ENCODE measurements at regions not wholly inside any gene's neighbourhood (a gene's known extent, or its start where the extent isn't known, plus 50 kb on each side); places are given as distances from the start of the nearest gene placed in this dataset.

DNA sequence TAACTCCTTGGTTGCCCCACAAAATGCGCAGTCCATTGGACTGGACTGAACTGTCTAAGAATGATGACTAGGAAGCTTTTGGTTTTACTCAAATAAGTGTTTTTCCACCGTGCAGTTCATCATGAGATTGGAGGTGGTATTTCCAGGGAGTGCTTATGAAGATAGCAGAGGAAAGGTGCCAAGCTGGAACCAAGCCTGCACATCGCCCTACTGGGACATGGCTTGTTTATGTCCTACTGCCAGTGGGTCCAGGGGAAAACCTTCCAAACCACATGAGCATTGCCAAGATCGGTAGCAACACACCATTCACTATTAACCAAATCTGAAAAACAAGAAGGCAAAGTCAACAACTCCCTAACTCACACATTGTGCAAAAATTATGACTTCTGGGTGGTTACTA lies 54.7 kb upstream of the DSCAM start:
- TF ChIP-seq TAF1 (IDR thresholded peaks at IDR 0.05; ENCODE audit: borderline replicate concordance, low read depth, low read length) = no peak
- TF ChIP-seq POLR2A (IDR thresholded peaks at IDR 0.05; ENCODE audit: low read depth, low read length) = no peak
- no peak for FAIRE-seq
- DNase-seq (ENCODE audit: insufficient read length) = no peak

DNA sequence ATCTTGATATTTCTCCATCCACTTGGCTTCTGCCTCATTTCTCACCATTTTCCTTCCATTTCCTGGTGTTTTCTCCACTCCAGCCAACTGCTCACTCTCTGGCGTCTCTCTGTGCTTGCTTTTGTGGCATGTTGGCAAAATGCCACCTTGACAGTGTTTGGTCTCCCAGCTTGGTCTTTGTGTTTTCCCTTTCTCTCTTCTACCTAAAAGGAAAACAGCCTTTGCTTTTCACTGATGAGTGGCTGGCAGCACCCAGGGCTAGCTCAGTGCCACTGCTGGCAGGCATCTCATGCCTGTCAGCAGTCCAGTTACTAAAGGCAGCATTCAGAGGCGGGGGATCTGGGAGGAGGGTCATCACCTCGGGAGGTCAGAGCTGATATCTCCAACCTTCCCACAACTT lies 55.3 kb upstream of the DSCAM start:
- TF ChIP-seq TAF1 (IDR thresholded peaks at IDR 0.05; ENCODE audit: borderline replicate concordance, low read depth, low read length) = no peak
- TF ChIP-seq POLR2AphosphoS5 (IDR thresholded peaks at IDR 0.05; ENCODE audit: low read depth, low read length) = no peak
- TF ChIP-seq POLR2A (IDR thresholded peaks at IDR 0.05; ENCODE audit: low read depth, low read length) = no peak
- FAIRE-seq (no peak), DNase-seq (ENCODE audit: insufficient read length) (no peak)

DNA sequence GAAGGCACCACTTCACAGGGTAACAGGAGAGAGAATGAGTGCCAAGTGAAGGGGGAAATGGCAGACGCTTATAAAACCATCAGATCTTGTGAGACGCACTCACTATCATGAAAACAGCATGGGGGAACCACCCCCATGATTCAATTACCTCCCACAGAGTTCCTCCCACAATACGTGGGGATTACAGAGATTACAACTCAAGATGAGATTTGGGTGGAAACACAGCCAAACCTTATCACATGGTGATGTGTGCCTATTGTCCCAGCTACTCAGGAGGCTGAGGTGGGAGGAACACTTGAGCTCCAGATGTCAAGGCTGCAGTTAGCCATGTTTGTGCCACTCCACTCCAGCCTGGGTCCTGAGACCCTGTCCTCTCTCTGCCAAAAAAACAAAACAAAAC lies 56.0 kb upstream of the DSCAM start:
- TF ChIP-seq POLR2AphosphoS5 (IDR thresholded peaks at IDR 0.05; ENCODE audit: low read depth, low read length) = no peak
- TF ChIP-seq POLR2A (IDR thresholded peaks at IDR 0.05; ENCODE audit: low read depth, low read length) = no peak
- TF ChIP-seq TAF1 (IDR thresholded peaks at IDR 0.05; ENCODE audit: borderline replicate concordance, low read depth, low read length) = no peak
- DNase-seq (ENCODE audit: insufficient read length) (no peak), FAIRE-seq (no peak)

DNA sequence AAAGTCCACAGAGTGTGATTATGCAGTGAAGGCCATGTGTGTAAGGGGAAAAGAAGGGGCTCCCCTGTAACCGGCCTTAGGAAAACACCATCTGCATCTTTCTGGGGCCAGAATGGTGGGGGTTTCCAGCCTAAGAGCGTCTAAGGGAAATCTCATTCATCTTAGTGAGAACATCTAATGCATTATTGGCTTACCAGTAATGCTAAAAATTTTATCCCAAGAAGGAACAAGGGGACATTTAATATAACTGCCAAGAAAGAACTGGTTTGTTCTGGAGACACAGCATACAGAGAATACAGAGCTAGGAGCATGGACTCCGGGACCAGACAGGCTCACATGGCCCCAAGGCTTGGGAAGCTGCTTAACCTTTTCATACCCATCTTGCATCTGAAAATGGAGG lies 58.3 kb upstream of the DSCAM start:
- FAIRE-seq (no peak), DNase-seq (ENCODE audit: insufficient read length) (no peak)
- TF ChIP-seq POLR2AphosphoS5 (IDR thresholded peaks at IDR 0.05; ENCODE audit: low read depth, low read length) (no peak), TAF1 (IDR thresholded peaks at IDR 0.05; ENCODE audit: borderline replicate concordance, low read depth, low read length) (no peak), POLR2A (IDR thresholded peaks at IDR 0.05; ENCODE audit: low read depth, low read length) (no peak)

DNA sequence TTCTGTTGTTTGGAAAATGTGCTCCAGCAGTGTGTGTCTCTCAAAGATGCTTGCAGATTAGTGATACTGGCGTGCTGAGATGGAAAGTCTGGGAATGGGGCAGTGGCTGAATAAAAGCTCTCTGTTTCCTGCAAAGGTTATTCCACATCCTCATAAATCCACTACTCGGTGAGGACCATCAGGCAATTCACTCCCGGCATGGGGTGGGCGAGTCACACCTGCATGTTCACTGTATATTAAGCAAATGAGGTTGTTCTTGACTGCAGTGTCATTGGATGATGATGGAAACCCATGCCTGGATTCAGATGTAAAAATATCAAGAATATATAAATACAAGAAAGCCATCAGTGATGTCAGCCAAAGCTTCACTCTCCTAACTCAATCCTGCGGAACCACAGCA lies 65.4 kb upstream of the DSCAM start:
- no peak for TF ChIP-seq POLR2A (IDR thresholded peaks at IDR 0.05; ENCODE audit: low read depth, low read length)
- no peak for TF ChIP-seq POLR2AphosphoS5 (IDR thresholded peaks at IDR 0.05; ENCODE audit: low read depth, low read length)
- TF ChIP-seq TAF1 (IDR thresholded peaks at IDR 0.05; ENCODE audit: borderline replicate concordance, low read depth, low read length) = no peak
- DNase-seq (ENCODE audit: insufficient read length) = no peak
- FAIRE-seq = no peak

DNA sequence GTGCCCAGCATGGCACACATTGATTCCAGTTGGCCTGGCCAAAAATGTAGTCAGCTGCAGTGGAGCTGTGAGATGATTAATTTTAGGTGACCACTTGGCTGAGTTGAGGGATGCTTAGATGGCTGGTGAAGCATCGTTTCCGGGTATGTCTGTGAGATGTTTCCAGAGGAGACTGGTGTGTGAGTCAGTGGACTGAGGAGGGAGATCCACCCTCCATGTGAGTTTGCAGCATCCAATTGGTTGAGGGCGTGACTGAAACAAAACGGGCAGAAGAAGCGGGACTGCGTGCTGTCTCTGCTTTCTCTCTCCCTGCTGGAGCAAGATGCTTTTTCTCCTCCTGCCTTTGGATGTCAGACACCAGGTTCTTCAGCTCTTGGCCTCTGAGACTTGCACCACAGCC lies 68.2 kb upstream of the DSCAM start:
- DNase-seq (ENCODE audit: insufficient read length) (no peak), FAIRE-seq (no peak)
- TF ChIP-seq POLR2A (IDR thresholded peaks at IDR 0.05; ENCODE audit: low read depth, low read length) (no peak), POLR2AphosphoS5 (IDR thresholded peaks at IDR 0.05; ENCODE audit: low read depth, low read length) (no peak), TAF1 (IDR thresholded peaks at IDR 0.05; ENCODE audit: borderline replicate concordance, low read depth, low read length) (no peak)

DNA sequence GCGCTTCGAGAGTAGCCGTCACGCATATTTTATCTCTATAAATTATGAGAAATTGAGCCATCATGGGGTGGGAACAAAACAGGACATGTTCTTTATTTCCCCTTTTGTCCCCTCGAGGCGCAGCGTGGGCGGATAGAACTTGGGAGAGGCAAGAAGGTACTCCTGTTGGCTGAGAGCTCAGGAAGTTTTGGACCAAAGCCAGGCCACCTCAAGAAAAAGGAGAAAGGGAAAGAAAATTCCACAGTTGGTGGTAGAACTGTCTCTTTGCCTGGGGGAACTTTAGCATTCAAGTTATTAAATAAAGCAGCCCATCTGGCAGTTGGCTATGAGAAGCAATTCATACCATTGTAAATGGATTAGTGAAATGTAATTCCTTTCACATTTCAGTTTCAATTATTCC lies 76.4 kb upstream of the DSCAM start:
- no peak for DNase-seq (ENCODE audit: insufficient read length)
- TF ChIP-seq POLR2A (IDR thresholded peaks at IDR 0.05; ENCODE audit: low read depth, low read length) (no peak), POLR2AphosphoS5 (IDR thresholded peaks at IDR 0.05; ENCODE audit: low read depth, low read length) (no peak), TAF1 (IDR thresholded peaks at IDR 0.05; ENCODE audit: borderline replicate concordance, low read depth, low read length) (no peak)
- no peak for FAIRE-seq

DNA sequence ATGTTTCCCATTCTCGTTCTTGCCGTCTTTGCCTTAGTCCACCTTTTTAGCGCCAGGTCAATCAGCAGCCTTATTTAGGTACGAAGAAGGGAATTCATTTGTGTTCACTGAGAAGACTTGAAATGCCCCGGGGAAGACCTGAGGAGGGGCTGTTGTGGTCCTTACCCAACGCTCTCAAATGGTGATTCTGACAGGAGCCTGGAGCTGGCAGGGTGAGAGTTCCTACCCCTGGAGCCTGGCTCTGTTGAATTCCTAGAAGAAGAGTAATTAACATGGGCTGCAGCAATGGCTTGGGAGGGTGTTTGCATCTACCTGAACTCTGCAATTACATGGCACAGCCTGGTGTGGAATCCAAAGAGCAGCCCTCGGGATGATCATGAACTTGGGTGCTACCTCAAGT lies 76.9 kb upstream of the DSCAM start:
- no peak for FAIRE-seq
- TF ChIP-seq TAF1 (IDR thresholded peaks at IDR 0.05; ENCODE audit: borderline replicate concordance, low read depth, low read length) (no peak), POLR2A (IDR thresholded peaks at IDR 0.05; ENCODE audit: low read depth, low read length) (no peak), POLR2AphosphoS5 (IDR thresholded peaks at IDR 0.05; ENCODE audit: low read depth, low read length) (no peak)
- DNase-seq (ENCODE audit: insufficient read length) = no peak

DNA sequence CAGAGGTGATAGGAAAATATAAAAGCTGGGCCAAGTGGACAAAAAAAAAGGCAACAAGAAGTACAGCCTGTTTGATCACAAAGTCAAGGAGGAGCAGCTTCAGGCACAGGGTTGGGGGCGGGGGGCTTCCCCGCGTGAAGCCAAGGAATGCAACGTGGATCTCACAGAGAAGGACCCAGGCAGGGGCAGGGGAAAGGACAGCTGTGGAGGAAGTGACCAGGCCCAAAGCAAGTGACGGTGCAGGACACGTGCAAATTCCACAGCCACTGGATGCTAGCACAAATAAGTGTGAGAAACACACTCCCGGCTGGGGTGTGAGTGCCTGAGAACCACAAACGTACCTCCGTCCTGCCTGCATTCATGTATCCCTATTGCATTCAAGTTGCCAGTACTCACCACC lies 77.7 kb upstream of the DSCAM start:
- FAIRE-seq (no peak), DNase-seq (ENCODE audit: insufficient read length) (no peak)
- TF ChIP-seq TAF1 (IDR thresholded peaks at IDR 0.05; ENCODE audit: borderline replicate concordance, low read depth, low read length) (no peak), POLR2A (IDR thresholded peaks at IDR 0.05; ENCODE audit: low read depth, low read length) (no peak), POLR2AphosphoS5 (IDR thresholded peaks at IDR 0.05; ENCODE audit: low read depth, low read length) (no peak)

DNA sequence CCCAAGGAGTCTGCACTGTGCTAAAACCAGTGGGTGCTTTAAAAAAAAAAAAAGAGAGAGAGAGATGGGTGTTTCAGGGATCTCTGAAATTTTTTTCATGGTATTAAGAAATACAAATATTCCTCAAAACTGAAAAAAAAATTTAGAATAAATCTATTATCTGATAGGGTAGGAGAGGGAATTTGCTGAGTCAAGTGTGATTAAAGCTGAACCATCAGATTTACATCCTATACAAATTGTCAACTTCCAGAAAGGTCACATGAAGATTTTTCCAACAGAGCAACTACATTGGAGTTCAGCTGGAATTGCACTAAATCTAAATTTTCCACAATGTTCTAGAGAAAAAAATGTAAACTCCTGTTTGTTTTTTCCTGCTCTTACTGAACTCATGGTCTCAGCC lies 79.3 kb upstream of the DSCAM start:
- TF ChIP-seq TAF1 (IDR thresholded peaks at IDR 0.05; ENCODE audit: borderline replicate concordance, low read depth, low read length) (no peak), POLR2AphosphoS5 (IDR thresholded peaks at IDR 0.05; ENCODE audit: low read depth, low read length) (no peak)
- DNase-seq (ENCODE audit: insufficient read length) (no peak), FAIRE-seq (no peak)

DNA sequence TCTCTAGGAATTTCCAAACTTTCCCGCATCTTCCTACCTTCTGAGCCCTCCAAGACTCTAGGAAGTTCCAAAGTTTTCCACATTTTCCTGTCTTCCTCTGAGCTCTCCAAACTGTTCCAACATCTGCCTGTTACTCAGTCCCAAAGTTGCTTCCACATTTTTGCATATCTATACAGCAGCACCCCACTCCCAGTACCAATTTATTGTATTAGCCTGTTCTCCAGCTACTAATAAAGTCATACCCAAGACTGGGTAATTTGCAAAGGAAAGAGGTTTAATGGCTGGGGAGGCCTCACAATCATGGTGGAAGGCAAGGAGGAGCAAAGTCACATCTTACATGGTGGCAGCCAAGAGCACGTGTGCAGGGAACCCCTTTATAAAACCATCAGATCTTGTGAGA lies 82.9 kb upstream of the DSCAM start:
- FAIRE-seq (no peak), DNase-seq (ENCODE audit: insufficient read length) (no peak)
- no peak for TF ChIP-seq TAF1 (IDR thresholded peaks at IDR 0.05; ENCODE audit: borderline replicate concordance, low read depth, low read length)
- TF ChIP-seq POLR2AphosphoS5 (IDR thresholded peaks at IDR 0.05; ENCODE audit: low read depth, low read length) = no peak
- TF ChIP-seq POLR2A (IDR thresholded peaks at IDR 0.05; ENCODE audit: low read depth, low read length) = no peak

DNA sequence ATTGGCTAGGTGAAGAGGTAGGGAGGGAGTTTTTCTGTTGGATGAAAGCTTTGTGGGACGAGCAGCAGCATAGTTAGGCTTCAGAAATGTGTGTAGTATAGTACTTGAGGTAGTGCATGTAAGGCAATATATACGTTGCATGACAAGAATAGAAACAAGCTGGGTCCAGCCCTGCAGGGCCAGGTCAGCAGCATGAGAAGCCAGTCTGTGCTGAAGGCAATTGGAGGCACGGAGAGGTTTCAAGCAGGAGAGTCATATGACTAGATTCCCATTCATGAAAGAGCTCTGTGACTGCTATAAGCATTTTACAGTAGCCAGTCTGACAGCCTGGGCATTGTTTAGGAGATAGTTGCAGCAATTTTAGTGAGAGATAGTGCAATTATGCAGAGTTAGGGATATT lies 84.2 kb upstream of the DSCAM start:
- DNase-seq (ENCODE audit: insufficient read length) = no peak
- no peak for FAIRE-seq
- TF ChIP-seq POLR2A (IDR thresholded peaks at IDR 0.05; ENCODE audit: low read depth, low read length) = no peak
- no peak for TF ChIP-seq TAF1 (IDR thresholded peaks at IDR 0.05; ENCODE audit: borderline replicate concordance, low read depth, low read length)
- TF ChIP-seq POLR2AphosphoS5 (IDR thresholded peaks at IDR 0.05; ENCODE audit: low read depth, low read length) = no peak

DNA sequence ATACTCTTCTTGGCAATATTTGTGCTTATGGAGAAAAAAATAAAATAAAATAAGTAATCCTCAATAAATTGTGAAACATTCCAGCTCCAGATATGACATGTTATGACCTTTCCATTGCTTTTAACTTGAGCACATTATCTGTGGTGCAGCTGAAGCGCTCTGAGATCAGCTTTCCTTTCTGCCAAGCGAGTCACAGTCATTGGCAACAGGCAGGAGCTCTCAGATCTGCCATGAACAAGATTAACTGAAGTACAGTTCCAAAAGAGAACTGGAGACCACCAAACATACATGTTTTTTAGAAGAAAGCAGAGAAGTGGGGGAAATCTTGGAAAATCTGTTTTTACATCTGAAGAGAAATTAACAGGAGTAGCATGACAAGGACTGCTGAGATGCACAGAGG lies 89.2 kb upstream of the DSCAM start:
- FAIRE-seq (no peak), DNase-seq (ENCODE audit: insufficient read length) (no peak)
- no peak for TF ChIP-seq TAF1 (IDR thresholded peaks at IDR 0.05; ENCODE audit: borderline replicate concordance, low read depth, low read length)
